SJSA1 (cell line): ENCODE measurements at regions not wholly inside any gene's neighbourhood (a gene's known extent, or its start where the extent isn't known, plus 50 kb on each side); places are given as distances from the start of the nearest gene placed in this dataset.
"Not testable (repeated sequence)": the region's sequence is repeated elsewhere in the genome, so short reads cannot be mapped to it uniquely, and the experiment has no call there.

Experiments
- DNase-seq, 2 experiments: peaks; one replicate each; pipeline ENCODE4 v3.0.0-alpha.2; 2015 to 2020; ENCODE audit warnings: low spot score in 2 of 2, low read depth in 1 of 2
- H3K27ac ChIP-seq: fragments of 250-450 bp; sonication (Bioruptor Pico); 2 replicates; pipeline ENCODE4 v1.5.1; 2020; ENCODE audit warnings: mild to moderate bottlenecking, moderate library complexity
- H3K27me3 ChIP-seq: fragments of 250-450 bp; sonication (Bioruptor Pico); replicated peaks from 2 replicates; pipeline ENCODE4 v1.5.1; 2020; ENCODE audit warnings: mild to moderate bottlenecking, moderate library complexity
- H3K36me3 ChIP-seq: fragments of 250-450 bp; sonication (Bioruptor Pico); 2 replicates; pipeline ENCODE4 v1.5.1; 2020; ENCODE audit warnings: mild to moderate bottlenecking
- H3K4me1 ChIP-seq: fragments of 250-450 bp; sonication (Bioruptor Pico); replicated peaks from 2 replicates; pipeline ENCODE4 v1.6.1; 2021; ENCODE audit warnings: mild to moderate bottlenecking
- H3K4me3 ChIP-seq: fragments of 250-450 bp; sonication (Bioruptor Pico); 2 replicates; pipeline ENCODE4 v1.5.1; 2020; ENCODE audit warnings: mild to moderate bottlenecking
- H3K9me3 ChIP-seq: fragments of 250-450 bp; sonication (Bioruptor Pico); replicated peaks from 2 replicates; pipeline ENCODE4 v1.5.1; 2020; ENCODE audit warnings: mild to moderate bottlenecking

DNA sequence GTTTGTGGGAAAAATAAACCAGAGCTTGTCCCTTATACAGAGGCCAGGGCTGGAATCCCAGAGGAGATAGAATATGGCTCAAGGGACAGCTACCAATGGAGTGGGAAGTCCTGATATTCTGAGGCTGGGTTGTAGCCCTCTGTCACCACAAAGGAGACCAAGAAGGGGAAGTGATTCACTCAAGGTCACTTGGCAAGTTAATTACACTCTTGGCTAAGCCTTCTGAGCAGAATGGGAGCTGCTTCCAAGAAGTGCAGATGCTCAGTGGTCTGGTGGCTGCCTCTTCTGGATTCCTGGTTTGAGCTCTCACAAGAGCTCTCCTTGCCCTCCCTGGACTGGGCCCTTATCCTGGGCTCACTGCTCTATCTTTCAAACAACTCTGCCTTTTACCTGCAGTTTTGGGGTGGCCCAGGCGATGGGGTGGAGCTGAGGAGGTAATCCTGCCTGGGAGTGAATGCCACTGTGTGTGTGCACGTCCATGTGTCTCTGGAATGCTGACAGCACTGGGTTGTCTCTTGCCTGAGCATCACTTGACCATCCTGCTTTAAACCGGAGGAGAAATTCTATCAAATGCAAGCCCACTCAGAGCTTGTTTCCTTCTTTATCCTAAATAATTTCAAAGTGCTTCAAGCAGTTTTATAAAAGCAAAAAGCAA, 168.2 kb downstream of the KCNS3 start:
- Histone ChIP-seq H3K9me3 (no peaks in the 10 kb centered on the region), H3K4me3 (no peak overlapping the region), H3K27me3 (no peaks in the 10 kb centered on the region), H3K4me1 (peaks cover 20% of the 10 kb centered on the region), H3K36me3 (no peaks in the 10 kb centered on the region), H3K27ac (no peak overlapping the region)
- no peak for DNase-seq

DNA sequence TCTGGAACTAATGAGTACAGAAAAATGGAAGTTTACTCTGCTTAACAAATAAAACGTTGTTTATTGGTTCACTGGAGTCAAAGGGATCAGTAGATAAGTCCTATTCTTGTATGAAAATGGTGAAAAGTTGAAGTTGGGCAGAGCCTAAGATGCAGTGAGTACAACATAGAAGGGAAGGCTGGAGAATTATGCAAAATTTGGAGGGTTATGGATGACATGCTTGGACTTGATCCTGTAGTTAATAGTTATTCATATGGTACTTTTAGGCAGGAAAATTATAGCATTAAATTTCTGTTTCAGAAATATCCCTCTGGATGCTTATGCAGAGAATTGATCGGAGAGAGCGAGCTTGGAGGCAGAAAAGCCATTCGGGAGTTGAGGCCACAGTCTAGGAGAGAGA, 167.6 kb downstream of the KCNS3 start:
- DNase-seq, result no peak
- Histone ChIP-seq H3K9me3 (no peaks in the 10 kb centered on the region), H3K4me1 (peaks cover 20% of the 10 kb centered on the region), H3K27me3 (no peaks in the 10 kb centered on the region), H3K4me3 (no peak overlapping the region), H3K27ac (no peak overlapping the region), H3K36me3 (no peaks in the 10 kb centered on the region)

DNA sequence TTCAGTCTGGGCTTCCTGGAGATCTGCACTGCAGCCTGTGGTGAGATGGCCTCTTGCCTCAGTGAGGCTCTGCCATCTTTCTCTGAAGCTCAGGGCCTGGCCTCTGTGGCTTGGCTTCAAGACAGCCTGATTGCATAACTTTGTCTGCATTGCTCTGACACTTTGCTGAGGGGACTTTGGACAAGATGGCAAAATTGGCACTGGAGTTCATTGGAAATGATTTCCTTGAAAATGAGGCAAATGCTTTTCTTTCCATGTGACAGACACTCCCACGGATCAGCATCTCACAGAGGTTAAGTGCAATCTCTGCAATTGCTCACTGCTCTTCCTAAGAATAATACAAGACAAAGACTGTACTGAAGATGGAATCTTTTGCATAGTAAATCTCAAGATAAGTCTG, 166.8 kb downstream of the KCNS3 start:
- Histone ChIP-seq H3K9me3 (no peaks in the 10 kb centered on the region), H3K36me3 (no peaks in the 10 kb centered on the region), H3K4me3 (no peak overlapping the region), H3K27me3 (no peaks in the 10 kb centered on the region), H3K4me1 (peaks cover 20% of the 10 kb centered on the region), H3K27ac (no peak overlapping the region)
- no peak for DNase-seq

DNA sequence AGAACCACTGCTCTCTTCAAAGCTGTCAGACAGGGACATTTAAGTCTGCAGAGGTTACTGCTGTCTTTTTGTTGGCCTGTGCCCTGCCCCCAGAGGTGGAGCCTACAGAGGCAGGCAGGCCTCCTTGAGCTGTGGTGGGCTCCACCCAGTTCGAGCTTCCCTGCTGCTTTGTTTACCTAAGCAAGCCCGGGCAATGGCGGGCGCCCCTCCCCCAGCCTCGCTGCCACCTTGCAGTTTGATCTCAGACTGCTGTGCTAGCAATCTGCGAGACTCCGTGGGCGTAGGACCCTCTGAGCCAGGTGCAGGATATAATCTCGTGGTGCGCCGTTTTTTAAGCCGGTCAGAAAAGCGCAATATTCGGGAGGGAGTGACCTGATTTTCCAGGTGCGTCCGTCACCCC, 138.9 kb downstream of the KCNS3 start:
- DNase-seq, H3K27ac ChIP-seq, H3K27me3 ChIP-seq, H3K9me3 ChIP-seq, H3K4me1 ChIP-seq, H3K36me3 ChIP-seq, H3K4me3 ChIP-seq: not testable (repeated sequence)

DNA sequence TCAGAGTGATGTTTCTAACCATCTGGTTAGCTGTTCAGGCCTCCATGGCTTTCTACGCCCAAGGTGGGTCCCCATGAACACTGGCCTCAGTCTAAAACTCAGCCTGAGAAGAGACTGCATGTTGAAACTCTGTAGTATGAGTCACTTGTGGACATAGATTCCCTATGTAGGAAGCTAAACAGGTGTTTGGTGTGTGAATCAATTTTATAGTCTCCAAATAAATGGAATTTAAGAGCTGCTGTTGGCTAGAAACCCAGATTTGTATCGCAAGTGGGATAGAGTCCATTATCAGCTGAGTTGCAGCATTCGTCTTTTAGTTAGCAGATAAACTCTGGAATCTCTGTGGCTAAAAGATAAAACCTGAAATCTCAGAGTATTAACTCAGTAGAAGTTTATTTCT, 131.4 kb downstream of the KCNS3 start:
- Histone ChIP-seq H3K9me3 (no peaks in the 10 kb centered on the region), H3K36me3 (no peaks in the 10 kb centered on the region), H3K27ac (no peak overlapping the region), H3K4me3 (no peak overlapping the region), H3K27me3 (no peaks in the 10 kb centered on the region), H3K4me1 (no peaks in the 10 kb centered on the region)
- no peak for DNase-seq

DNA sequence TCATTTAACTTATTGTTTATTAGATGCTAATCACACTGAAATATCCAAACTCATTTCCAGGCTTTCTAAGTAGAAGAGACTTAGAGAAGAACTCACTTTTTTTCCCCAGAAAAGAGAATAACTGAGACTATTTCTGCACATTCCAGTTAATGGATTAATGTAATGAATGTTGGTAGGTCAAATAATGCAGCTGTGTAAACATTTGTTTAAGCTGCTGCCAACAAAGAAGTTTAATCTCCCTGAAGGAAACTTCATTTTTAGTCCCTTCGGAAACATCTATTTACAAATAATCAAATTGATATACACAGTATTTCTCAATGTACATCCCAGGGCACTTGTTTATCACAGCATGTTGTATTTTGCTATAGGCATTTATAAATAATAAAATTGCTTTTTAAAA, 126.9 kb downstream of the KCNS3 start:
- Histone ChIP-seq H3K36me3 (no peaks in the 10 kb centered on the region), H3K9me3 (no peaks in the 10 kb centered on the region), H3K4me1 (no peaks in the 10 kb centered on the region), H3K27ac (no peak overlapping the region), H3K27me3 (no peaks in the 10 kb centered on the region), H3K4me3 (no peak overlapping the region)
- DNase-seq, result no peak

DNA sequence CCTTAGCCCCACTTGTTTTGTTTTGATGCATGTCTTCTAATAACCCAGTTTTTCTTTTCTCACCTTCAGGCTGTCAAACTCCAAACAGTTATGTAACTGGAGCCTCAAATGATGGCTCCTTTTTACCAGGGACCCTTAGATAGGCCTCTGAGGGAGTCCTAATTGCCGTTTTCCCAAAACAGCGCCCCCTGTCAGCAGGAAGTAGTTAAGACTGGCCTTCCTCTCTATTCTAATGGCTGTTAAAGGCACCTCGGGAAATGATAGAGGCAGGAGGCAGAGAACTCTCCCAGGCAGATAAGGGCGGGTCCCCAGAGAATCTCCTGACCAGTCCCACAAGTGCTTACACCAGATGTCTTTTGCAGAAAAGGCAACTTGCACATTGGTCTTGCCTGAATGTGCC, 123.2 kb downstream of the KCNS3 start:
- Histone ChIP-seq H3K4me1 (no peaks in the 10 kb centered on the region), H3K4me3 (no peak overlapping the region), H3K9me3 (no peaks in the 10 kb centered on the region), H3K27ac (no peak overlapping the region), H3K27me3 (no peaks in the 10 kb centered on the region), H3K36me3 (no peaks in the 10 kb centered on the region)
- no peak for DNase-seq

DNA sequence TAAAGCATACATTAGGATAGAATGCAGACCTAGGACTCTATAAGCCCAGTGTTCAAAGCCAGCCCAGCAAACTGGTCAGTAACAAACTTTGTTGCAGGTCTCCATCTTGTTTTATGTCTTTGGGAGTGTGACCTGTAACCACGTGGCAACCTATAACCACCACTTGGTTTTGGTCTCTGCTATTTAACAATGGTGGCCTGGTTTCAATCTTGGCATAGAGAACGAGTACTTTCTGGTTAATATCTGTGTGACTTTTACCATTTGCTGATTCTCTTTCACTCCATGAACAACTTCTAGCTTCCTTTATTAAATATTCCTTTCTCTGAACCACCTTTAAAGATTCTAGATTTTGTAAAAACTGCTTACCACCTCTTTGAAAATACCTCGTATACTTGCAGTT, 118.5 kb downstream of the KCNS3 start:
- DNase-seq, result no peak
- no peaks in the 10 kb centered on the region for H3K36me3 ChIP-seq
- H3K9me3 ChIP-seq, result no peaks in the 10 kb centered on the region; the same call in 1 of the 2 replicates
- H3K27ac ChIP-seq, result no peak overlapping the region
- H3K4me1 ChIP-seq, result no peaks in the 10 kb centered on the region
- no peak overlapping the region for H3K4me3 ChIP-seq
- H3K27me3 ChIP-seq, result no peaks in the 10 kb centered on the region

DNA sequence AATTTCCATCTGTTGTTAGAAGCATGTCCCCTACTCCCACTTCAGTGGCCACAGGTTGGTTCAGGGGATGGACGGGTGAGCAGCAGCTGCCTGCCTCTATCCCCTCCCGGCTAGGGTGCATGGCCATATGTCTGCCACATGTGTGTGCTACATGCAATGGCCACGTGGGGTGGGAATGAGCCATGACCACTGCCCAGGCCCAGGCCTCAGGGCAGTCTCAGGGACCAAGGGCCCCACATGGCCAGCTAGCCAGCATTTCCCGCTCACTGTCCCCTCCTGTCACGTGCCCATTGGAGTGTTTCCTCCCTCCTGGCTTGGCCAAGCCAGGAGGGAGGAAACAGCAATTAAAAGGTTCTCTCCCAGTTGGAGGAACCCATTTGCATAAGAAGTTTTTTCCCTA, 117.1 kb downstream of the KCNS3 start:
- no peak for DNase-seq
- H3K27ac ChIP-seq, result no peak overlapping the region
- no peaks in the 10 kb centered on the region; the same call in 1 of the 2 replicates for H3K9me3 ChIP-seq
- no peaks in the 10 kb centered on the region for H3K4me1 ChIP-seq
- no peak overlapping the region for H3K4me3 ChIP-seq
- no peaks in the 10 kb centered on the region for H3K27me3 ChIP-seq
- H3K36me3 ChIP-seq, result no peaks in the 10 kb centered on the region
